ENCODE measurements at regions not wholly inside any gene's neighbourhood (a gene's known extent, or its start where the extent isn't known, plus 50 kb on each side); places are given as distances from the start of the nearest gene placed in this dataset.
"Not testable (repeated sequence)": the region's sequence is repeated elsewhere in the genome, so short reads cannot be mapped to it uniquely, and the experiment has no call there.

DNA sequence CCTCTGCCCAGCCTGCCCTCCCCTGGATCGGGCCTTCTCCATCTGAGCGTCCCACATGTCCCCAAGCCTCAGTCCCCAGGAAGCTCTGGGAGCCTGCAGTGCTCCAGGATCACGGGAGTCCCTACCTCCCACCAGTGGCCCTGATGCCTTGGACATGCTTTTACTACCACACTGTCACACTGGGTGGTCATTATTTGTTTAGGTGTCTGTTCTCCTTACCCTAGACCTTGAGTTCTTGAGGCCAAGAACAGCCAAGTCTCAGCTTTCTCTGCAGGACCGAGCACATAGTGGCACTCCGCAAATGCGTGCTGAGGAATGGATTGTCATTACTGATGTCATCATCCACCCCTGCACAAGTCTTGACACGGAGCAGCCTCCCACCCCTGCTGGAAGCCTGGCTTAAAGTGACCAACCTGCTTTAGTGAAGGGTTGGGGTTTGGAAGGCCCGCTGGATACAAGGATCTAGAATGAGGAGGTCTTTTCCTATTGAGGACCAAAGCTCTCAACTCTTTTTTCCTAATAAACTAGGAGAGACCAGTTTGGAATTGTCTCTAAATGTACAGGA, 132.9 kb upstream of the CRHR1 start:
- no peak for DNase-seq

DNA sequence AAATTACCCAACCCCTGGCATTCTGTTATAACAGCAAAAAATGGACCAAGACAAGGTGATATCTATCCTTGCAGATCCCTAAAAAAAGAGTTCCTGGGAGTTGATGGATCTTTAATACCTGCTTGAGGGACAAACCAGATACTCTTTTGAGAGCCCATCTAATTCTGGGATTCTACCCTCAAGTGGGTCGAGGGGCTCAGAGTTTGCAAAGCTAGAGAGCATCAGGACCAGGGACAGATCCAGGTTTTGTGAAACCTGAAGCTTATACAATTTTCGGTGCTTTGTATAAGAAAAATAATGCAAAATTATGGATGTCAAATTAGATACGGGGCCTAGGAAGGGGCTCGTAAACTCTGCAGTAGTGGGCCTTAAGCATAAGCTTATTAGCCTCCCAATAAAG, 130.5 kb upstream of the CRHR1 start:
- DNase-seq: no peak

DNA sequence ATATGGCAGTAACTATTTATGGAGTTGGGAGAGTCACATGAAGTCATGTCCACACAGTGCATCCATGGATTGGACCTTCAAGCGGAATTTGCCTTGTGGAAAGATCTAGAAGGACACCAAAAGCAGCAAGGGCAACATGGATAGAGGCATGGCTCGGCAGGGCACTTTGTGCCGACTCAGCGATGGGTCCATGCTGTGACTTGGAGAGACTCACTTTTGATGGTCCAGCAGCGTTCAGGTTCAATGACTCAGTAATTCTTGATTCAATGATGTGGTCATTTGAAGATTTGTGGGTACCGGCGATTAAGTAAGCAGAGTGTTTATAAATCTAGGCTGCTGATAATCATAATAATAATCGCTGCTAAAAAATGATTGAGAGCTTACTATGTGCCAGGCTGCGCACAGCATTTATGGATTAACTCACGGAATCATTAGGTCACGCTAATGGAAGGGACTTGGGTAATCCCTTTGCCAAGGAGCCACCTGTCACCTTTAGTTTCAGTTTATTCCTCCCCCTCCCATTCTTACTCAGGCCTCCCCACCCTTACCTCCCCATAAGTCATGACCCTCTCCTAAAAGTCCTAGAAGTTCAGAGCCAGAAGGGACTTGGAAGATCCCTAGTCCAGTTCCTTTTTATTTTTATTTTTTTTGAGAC, 127.5 kb upstream of the CRHR1 start:
- DNase-seq: no peak

DNA sequence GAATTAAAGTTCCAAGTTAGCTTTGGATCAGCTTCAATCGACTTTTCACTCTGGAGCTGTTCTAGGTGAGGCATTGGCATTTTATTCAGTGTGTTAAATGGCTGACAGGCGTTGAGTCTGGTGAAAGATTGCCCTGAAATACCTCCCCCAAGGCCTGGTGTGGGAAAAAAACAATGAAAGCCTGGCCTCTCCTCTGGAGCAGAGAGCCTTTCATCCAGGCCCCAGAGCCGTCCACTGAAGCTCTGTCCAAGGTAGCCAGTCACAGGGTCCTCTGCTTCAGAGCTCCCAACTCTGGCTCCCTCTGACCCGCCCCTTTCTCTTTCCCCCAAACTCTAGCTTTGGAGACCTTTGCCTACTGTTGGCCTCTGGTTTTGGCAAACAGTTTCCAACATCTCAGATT, 123.6 kb upstream of the CRHR1 start:
- DNase-seq: no peak

DNA sequence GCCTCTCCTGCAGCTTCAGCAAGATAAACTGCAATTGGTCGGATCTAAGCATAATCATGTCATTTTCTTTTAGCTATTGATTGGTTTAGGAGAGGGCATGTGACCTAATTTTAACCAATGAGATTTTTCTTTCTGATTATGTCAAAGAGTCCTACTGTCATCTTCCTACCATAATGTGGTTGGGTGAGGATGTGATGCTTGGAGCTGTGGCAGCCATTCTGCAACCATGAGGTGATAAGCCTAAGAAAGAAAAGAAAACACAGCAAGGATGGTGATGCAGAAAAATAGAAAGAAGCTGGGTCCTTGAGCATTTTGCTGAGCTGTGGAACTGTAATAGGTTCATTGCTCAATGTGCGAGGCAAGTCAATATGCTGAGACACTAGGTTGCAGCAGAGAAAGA, 121.7 kb upstream of the CRHR1 start:
- DNase-seq: no peak

DNA sequence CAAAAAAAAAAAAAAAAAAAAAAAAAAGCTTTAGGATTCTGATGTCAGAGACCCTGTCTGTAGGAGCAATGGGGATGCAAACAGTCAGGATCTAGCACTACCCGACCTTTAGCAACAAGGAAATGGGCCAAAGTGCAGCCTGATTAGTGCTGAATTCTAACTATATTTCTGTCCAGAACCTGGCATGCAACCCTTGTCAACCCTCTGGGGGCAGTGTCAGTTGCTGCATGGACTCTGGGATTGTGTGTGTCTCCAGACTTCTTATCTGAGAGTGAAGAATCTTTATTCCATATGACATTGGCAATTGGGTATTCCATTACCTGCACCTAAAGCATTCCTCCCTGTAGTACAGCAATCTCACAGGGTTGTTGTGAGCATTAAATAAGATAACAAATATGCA, 120.3 kb upstream of the CRHR1 start:
- no peak for DNase-seq

DNA sequence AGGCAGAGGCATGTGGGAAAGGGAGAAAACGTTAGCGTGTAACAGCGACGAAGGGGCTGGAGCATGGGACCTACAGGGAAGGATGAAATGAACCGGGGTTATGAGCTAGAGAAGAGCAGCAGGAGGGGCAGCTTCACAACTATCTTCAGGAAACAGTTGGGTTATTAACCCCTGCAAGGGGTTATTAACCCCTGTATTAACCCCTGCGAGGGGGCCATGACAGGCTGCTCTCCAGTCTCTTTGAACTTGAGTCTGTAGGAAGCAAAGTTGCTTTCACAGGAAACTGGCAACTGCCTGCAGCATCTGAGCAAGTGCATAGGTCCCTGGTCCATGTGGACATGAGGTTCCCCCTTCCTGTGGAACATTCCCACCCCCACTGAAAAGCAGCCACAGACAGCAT, 119.2 kb upstream of the CRHR1 start:
- DNase-seq: no peak

DNA sequence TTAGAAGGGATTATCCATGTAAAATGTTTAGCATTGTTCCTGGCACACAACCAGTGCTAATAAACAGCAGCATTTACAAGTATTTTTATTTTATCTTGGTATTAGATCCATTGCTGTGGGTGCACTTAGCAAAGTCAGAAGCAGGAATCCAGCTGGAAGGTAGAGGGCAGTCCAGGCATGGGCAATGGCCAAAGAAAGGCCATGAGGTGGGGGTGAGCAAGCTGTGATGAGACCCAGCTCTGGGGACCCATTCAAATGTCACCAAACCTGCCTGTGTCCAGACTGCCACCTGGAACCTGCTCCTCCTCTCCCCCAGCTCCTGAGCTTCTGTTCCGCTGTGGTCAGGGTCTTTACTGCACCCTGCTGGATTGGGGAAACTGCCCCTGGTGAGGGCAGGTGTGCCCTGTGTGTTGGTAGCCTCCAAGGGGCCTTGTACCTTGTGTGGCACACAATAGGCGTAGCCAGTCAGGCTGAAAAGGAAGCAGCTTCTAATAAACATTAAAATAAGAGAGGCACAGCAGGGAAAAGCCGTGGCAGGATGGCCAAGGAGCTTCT, 118.0 kb upstream of the CRHR1 start:
- DNase-seq: no peak

DNA sequence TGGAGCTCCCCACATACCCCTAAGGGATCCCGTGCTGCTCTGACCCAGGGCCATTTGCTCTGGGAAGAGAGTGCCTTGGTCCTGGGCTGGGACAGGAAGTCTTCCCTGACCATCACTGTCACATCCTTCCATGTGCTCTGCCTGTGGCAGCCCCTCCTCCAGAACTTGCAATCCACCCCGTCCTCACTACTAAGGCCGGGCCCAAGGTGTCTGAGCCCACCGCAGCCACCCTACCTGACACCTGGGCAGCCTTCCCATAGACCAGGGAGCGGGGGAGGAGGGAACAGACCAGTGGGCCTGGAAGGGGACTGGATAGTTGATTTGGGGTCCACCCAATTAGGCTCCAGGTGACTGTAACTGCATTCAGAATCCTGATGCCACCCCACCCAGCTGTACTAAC, 117.5 kb upstream of the CRHR1 start:
- DNase-seq: no peak

DNA sequence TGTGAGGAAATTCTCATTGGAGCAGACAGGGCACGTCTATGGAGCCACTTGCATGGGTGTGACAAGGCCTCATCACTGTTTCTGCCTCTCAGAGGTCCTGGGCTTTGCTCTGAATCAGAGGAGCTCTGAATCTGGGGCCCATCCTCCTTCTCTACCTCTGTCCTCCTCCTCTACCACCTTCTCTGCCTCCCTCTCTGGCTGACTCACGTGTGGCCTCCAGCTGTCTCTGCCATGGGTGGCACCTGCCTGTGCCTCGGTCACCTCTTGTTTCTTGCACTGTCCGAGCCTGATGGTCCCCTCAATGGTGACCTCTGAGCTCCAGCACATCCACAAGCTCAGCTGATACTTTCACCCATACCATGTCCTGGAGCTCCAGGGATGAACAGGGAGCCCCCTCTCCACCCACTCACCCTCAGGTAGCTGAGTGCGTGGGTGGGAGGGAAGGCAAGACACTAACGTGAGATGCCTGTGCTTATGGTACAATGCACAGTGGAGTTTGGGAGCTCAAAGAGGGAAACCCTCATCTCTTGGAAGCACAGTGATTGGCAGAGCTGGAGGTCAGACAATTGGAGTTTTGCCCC, 116.4 kb upstream of the CRHR1 start:
- DNase-seq: no peak

DNA sequence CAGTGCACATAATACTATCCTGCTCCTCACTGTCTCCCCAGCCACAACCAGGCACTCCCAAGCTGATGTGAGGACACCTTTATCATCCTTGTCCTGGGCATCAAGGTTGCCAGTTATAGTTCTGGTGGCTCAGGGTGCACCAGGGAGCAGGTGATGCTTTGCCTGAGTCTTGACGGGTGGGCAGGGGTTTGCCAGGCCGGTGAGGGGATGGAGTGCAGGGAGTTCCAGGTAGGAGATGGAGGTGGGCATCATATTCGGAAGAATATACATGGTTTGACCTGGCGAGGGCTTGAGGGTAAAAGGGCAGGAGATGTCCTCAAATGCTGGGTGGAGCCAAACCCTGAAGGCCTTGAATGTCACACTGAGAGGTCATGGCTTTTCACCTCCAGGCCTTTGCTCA, 115.8 kb upstream of the CRHR1 start:
- no peak for DNase-seq

DNA sequence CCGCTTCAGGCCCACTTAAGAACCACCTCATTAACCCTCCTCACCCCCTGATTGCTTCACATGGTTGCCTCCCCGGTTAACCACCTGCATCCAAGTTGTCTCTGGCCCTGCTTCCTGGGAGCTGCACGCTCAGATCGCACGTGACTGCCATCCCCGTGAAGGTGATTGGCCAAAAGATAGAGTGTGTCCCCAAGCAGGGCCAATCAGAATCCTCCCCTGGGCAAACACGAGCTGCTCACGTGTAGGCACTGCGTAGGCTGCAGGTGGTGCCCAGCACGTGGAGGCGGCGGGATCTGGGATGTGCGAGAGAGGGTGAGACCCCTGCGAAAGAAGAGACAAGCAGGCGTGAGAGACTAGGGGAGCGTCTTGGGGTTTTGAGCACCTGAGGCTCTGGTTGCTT, 111.8 kb upstream of the CRHR1 start:
- DNase-seq: no peak

DNA sequence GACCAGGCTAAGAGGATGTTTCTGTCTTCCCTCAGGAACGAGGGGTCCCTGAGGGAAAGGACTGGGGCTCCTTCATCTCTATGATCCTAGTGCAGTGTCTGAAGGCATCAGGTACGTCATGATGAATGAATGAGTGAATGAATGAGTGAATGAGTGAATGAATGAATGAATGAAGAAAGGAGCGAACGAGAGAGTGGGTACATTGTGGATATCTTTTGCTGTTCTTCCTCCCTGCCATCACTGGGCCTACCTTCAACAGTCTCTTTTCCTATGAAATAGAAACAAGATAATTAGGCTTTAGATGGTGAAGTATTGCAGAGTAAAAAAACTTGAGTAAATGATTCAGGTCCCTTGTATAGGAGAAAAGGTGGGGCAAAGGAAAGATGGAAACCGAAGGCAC, 111.3 kb upstream of the CRHR1 start:
- no peak for DNase-seq

DNA sequence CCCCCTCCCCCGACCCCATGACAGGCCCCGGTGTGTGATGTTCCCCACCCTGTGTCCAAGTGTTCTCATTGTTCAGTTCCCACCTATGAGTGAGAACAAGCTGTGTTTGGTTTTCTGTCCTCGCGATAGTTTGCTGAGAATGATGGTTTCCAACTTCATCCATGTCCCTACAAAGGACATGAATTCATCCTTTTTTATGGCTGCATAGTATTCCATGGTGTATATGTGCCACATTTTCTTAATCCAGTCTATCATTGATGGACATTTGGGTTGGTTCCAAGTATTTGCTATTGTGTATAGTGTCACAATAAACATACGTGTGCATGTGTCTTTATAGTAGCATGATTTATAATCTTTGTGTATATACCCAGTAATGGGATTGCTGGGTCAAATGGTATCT, 110.4 kb upstream of the CRHR1 start:
- not testable (repeated sequence) for DNase-seq

DNA sequence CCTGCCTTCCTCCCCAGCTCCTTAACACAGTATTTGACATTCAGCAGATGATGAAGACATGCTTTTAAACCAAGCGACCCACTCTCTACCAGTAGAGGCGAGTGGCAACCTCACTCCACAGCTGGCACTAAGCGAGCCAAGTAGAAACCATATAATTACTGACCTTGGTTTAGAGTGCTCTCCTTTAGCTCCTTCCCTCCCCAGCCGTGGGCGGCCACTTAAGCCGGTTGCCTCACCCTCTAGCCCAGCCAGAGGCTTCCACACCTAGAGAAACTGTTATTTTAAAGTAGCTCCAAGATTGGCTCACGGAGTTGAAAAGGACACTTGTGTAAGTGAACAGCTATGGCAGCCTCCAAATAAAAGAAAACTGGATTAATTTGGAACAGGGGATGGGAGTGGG, 109.1 kb upstream of the CRHR1 start:
- DNase-seq: no peak

DNA sequence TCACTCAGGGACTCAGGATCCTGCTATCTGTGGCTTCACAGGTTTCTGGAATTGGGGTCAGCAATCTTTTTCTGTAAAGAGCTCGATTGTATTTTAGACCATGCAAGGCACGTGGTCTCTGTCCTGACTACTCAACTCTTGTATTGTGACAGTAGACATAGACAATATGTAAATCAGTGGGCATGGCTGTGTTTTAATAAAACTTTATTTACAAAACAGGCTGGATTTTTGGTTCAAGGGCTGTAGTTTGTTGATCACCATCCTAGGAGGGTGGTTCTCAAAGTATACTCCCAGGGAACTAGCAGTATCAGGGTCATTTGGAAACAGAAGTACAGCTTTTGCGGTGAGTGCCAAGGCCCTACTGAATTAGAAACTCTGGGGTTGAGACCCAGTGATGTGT, 108.2 kb upstream of the CRHR1 start:
- DNase-seq: no peak

DNA sequence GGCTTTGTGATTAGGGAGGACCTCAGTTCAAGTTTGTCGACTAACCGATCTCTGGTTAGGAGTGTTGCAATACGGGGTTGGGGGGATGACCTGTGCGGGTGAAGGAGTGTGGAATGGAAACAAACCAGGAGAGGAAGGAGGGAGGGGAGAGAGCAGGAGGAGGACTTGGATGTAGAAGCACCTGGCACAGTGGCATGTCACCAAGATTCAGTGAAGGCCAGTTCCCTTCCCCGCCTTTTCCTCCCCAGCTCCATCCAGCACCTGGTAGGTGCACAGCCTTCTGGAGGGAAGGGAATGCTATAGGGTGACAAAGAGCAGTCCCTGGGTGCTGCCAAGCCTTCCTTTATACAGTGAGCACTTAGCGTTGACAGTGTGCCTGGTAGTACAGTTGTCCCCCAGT, 107.4 kb upstream of the CRHR1 start:
- no peak for DNase-seq

DNA sequence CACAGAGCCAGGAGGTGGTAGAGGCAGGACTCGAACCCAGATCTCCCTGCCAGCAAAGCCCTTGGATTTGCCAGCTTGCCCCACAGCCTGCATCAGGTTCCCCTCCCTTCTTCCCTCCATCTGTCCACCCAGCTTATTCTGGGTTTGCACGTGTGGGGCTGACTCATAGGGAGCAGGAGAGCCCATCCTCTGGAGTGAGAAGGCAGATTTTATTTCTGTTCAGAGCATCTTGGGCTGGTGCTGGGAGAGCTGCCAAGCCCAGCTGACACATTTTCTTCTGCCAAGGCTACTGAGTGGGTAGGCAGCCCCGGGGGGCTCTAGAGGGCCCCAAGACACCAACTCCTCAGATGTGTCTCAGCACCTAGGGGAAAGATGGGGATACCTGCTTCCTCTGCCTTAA, 106.3 kb upstream of the CRHR1 start:
- DNase-seq: no peak

DNA sequence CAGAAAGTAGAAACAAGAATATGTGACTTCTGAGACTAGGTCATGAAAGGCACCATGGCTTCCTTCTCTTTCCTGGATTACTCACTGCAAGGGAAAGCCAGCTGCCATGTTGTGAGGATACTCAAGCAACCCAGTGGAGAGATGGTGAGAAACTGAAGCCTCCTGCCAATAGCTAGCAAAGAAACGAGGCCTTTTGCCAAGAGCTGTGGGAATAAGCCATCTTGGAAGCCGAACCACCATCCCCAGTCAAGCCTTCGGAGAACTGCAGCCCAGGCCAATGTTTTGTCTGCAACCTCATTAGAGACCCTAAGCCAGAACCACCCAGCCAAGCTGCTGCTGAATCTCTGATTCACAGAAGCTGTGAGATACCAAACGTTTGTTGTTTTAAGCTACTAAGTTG, 104.7 kb upstream of the CRHR1 start:
- DNase-seq: no peak

DNA sequence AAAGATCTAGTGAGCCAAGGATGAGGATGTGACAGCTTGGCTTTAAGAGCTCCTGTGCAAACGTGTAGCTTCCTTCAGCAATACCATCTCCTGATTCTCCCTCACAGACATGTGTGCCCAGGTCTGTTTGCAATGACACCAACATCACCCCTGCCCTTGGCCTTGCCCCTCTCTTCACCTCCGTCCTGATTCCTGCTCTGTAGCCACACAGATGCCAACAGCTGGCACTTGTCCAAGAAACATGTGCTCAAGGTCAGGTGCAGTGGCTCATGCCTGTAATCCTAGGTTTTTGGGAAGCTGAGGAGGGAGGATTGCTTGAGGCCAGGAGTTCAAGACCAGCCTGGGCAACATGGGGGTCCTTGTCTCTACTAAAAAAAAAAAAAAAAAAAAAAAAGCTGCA, 103.8 kb upstream of the CRHR1 start:
- no peak for DNase-seq

DNA sequence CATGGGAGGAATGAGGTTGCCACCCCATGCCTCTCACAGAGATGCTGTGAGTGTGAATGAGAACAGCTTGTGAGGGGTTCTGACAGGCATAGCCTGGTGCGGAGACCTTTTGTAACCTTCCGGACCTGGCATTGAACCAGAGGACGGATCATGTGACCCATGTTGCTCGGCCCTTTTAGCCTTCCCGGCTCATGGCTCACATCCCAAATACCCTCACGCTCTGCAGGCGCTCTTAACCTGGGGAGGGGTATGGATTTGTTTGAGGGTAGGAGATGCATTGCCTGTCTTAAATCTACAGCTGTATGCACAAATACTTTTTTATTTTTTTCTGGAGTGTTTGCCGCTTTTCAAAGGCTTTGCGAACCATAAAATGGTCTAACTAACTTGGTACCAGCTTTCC, 102.4 kb upstream of the CRHR1 start:
- DNase-seq: no peak

DNA sequence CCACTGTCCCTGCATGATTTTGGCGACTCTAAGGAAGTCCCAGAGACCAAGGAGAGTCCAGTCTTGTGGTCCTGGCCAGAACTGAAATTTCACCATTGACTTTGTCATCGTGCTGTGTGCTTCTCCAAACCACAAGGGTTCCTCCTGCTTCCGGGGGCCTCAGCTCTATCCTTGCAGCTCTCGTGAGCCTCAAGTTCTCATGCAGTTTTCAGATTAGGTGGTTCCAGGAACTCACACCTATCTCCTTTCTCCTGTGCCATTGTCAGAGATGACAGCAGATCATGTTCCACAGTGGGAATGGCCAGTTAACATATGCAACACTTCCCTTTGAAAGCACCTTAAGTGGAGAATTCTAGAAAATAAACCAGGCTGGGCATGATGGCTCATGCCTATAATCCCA, 97.9 kb upstream of the CRHR1 start:
- DNase-seq: no peak

DNA sequence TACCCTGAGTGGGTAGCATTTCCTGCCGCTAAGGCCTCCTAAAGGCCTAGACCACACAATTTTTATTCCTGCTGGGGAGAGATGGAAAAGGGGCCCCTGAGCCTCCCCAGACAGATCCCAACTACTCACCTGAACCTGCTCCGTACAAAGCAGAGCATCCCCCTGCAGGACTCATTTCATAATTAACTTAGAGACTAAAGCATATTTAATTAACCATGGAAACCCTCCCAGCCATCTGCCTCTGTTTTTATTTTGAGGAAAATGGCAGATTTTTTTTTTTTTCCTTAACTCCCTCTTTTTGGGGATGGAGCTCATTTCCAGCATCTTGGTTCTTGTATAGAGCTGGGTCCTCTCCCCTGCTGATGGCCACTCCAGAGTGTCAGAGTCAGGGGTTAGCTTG, 96.5 kb upstream of the CRHR1 start:
- no peak for DNase-seq

DNA sequence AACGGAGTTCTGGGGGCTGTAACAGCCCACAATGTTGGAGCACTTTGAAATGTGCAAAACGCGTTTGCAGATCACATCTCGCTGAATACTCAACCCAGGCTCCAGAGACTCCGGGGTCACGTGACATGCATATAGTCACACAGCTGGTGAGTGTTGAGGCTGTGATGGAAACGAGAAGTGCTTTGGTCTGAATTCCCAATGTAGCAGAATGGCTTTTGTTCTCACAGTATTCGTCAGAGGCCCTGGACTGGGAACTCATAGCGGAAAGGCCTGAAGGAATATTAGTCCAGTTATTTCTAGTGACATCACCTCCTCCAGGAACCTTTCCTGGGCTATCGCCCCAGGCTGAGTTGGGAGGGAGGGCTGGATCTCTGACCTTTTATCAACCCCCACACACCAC, 95.8 kb upstream of the CRHR1 start:
- no peak for DNase-seq

DNA sequence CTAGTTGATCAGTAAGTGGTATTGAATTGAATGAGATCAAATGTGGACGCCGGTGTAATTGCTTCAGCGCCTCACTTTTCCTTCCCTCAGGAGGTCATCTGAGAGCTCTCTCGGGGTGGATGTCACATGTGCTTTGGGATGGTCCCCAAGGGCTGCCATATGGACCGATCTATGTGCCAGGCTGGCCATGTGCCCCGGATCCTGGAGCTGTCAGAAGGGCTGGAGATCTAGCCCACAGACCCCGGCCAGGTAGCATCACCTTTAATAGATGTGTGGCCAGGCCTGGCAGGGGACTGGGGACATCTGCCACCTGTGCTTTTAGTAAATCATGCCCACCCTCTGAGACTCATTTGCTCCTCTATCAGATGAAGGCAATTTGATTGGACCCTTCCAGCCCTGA, 95.3 kb upstream of the CRHR1 start:
- no peak for DNase-seq
